HS-5 (cell line): ENCODE measurements at regions not wholly inside any gene's neighbourhood (a gene's known extent, or its start where the extent isn't known, plus 50 kb on each side); places are given as distances from the start of the nearest gene placed in this dataset.
A peak's percentile ranks its signal among the peaks of the same experiment; 100 is the strongest.
"Not testable (repeated sequence)": the region's sequence is repeated elsewhere in the genome, so short reads cannot be mapped to it uniquely, and the experiment has no call there.

Source experiments
- DNase-seq: peaks from one replicate; pipeline ENCODE4 v3.0.0-alpha.2; 2012; ENCODE audit warnings: low read depth

GRCh38 chr3:23706111-23706510, 99.6 kb upstream of the UBE2E1 start:
- DNase-seq: no peak

- DNase-seq: no peak
Observed at GRCh38 chr3:23709987-23710386, 95.8 kb upstream of the UBE2E1 start.

- no peak for DNase-seq
Observed at GRCh38 chr3:23710555-23710954, 95.2 kb upstream of the UBE2E1 start.

GRCh38 chr3:23711916-23712494, 93.8 kb upstream of the UBE2E1 start:
- DNase-seq: no peak

GRCh38 chr3:23712656-23713559, 92.8 kb upstream of the UBE2E1 start:
- peak; percentile 63 for DNase-seq

- no peak for DNase-seq
Observed at GRCh38 chr3:23713641-23714040, 92.1 kb upstream of the UBE2E1 start.

- DNase-seq: no peak
Observed at GRCh38 chr3:23720059-23720458, 85.7 kb upstream of the UBE2E1 start.

GRCh38 chr3:23720885-23721284, 84.9 kb upstream of the UBE2E1 start:
- no peak for DNase-seq

- DNase-seq: no peak
Observed at GRCh38 chr3:23723141-23723540, 82.6 kb upstream of the UBE2E1 start.

GRCh38 chr3:23723930-23724329, 81.8 kb upstream of the UBE2E1 start:
- no peak for DNase-seq

GRCh38 chr3:23726811-23727548, 78.8 kb upstream of the UBE2E1 start:
- no peak for DNase-seq

GRCh38 chr3:23728601-23729117, 77.1 kb upstream of the UBE2E1 start:
- DNase-seq: no peak

- DNase-seq: not testable (repeated sequence)
Observed at GRCh38 chr3:23729362-23729761, 76.4 kb upstream of the UBE2E1 start.

- DNase-seq: no peak
Observed at GRCh38 chr3:23734481-23734880, 71.3 kb upstream of the UBE2E1 start.

- no peak for DNase-seq
Observed at GRCh38 chr3:23735062-23735461, 70.7 kb upstream of the UBE2E1 start.

GRCh38 chr3:23735535-23736326, 70.0 kb upstream of the UBE2E1 start:
- no peak for DNase-seq

GRCh38 chr3:23738944-23739343, 66.8 kb upstream of the UBE2E1 start:
- DNase-seq: no peak

GRCh38 chr3:23739536-23739935, 66.2 kb upstream of the UBE2E1 start:
- no peak for DNase-seq

- DNase-seq: no peak
Observed at GRCh38 chr3:23740517-23740965, 65.2 kb upstream of the UBE2E1 start.

- no peak for DNase-seq
Observed at GRCh38 chr3:23741036-23741706, 64.6 kb upstream of the UBE2E1 start.

- DNase-seq: no peak
Observed at GRCh38 chr3:23743141-23743784, 62.5 kb upstream of the UBE2E1 start.
